ENCODE measurements at regions not wholly inside any gene's neighbourhood (a gene's known extent, or its start where the extent isn't known, plus 50 kb on each side); places are given as distances from the start of the nearest gene placed in this dataset.

DNA sequence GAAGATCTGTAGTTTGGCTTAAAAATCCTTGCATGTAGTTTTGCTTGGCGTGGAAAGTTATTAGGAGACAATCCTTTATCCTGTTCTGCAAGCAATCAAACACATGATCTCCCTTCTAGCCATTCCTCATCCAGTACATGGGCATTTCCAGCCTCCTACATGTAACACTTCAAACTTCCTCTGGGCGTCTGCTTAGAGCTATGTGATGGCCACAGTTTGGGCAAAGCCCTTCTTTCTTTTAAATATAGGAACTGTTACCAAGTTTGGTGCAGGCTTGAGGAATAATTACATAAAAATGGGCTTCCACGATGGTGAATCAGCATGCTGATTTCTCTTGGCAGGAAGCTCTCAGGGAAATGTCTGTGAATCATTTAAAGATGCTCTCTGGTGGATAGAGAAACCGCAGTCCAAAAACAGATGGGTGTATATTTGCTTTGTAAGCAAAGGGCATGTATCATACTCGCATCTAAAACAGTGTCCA is 176.9 kb upstream of the FMN2 start:
- Histone ChIP-seq H4K20me1 (ENCODE audit: control insufficient read depth, extremely low read depth, insufficient read depth, low read length) (no peaks in the 10 kb centered on the region), H3K9ac (ENCODE audit: control insufficient read depth, extremely low read depth, insufficient read depth, low read length) (no peak overlapping the region), H3K9me1 (ENCODE audit: control insufficient read depth, extremely low read depth, insufficient read depth, low read length) (no peaks in the 10 kb centered on the region), H3K27me3 (ENCODE audit: control insufficient read depth, extremely low read depth, insufficient read depth, low read length) (no peaks in the 10 kb centered on the region), H3K36me3 (ENCODE audit: control insufficient read depth in 2 of 2, extremely low read depth in 1 of 2, insufficient read depth in 2 of 2, low read length in 2 of 2) (no peaks in the 10 kb centered on the region), H3K27ac (ENCODE audit: control insufficient read depth, insufficient read depth, low read length) (no peak overlapping the region), H3K79me2 (ENCODE audit: control insufficient read depth, insufficient read depth, low read length) (no peaks in the 10 kb centered on the region), H3K4me3 (ENCODE audit: control insufficient read depth in 2 of 3, extremely low read depth in 1 of 3, insufficient read depth in 2 of 3, low read depth in 1 of 3, low read length in 3 of 3) (no peak overlapping the region), H2AFZ (ENCODE audit: control insufficient read depth, low read length) (no peak overlapping the region), H3K4me2 (ENCODE audit: control insufficient read depth, extremely low read depth, insufficient read depth, low read depth, low read length) (no peak overlapping the region), H3K9me3 (ENCODE audit: control insufficient read depth, low read depth, low read length) (no peaks in the 10 kb centered on the region), H3K4me1 (ENCODE audit: control insufficient read depth, extremely low read depth, insufficient read depth, low read length) (no peaks in the 10 kb centered on the region)
- no peak for FAIRE-seq
- dilution Hi-C loops (cut with MboI; ENCODE audit: extremely low pct_ligation_motif_present, low sequenced_read_pairs), result no loop called here
- TF ChIP-seq, protein P1, sequence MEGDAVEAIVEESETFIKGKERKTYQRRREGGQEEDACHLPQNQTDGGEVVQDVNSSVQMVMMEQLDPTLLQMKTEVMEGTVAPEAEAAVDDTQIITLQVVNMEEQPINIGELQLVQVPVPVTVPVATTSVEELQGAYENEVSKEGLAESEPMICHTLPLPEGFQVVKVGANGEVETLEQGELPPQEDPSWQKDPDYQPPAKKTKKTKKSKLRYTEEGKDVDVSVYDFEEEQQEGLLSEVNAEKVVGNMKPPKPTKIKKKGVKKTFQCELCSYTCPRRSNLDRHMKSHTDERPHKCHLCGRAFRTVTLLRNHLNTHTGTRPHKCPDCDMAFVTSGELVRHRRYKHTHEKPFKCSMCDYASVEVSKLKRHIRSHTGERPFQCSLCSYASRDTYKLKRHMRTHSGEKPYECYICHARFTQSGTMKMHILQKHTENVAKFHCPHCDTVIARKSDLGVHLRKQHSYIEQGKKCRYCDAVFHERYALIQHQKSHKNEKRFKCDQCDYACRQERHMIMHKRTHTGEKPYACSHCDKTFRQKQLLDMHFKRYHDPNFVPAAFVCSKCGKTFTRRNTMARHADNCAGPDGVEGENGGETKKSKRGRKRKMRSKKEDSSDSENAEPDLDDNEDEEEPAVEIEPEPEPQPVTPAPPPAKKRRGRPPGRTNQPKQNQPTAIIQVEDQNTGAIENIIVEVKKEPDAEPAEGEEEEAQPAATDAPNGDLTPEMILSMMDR (optimal IDR thresholded peaks at IDR 0.05 in 1 of 3, IDR thresholded peaks at IDR 0.05 in 1 of 3, conservative IDR thresholded peaks at IDR 0.05 in 1 of 3; ENCODE audit: extremely low read depth in 1 of 3, insufficient read depth in 2 of 3, low read length in 3 of 3), result no peak
- TF ChIP-seq EZH2 (IDR thresholded peaks at IDR 0.05; ENCODE audit: low read length), result no peak
- no peak for DNase-seq (ENCODE audit: low read depth, low spot score)

GRCh38 chr1:239918634-239919033 is 173.0 kb upstream of the FMN2 start:
- Histone ChIP-seq H3K36me3 (ENCODE audit: control insufficient read depth in 2 of 2, extremely low read depth in 1 of 2, insufficient read depth in 2 of 2, low read length in 2 of 2) (no peaks in the 10 kb centered on the region), H3K9ac (ENCODE audit: control insufficient read depth, extremely low read depth, insufficient read depth, low read length) (no peak overlapping the region), H3K79me2 (ENCODE audit: control insufficient read depth, insufficient read depth, low read length) (no peaks in the 10 kb centered on the region), H3K27me3 (ENCODE audit: control insufficient read depth, extremely low read depth, insufficient read depth, low read length) (no peaks in the 10 kb centered on the region), H3K4me3 (ENCODE audit: control insufficient read depth in 2 of 3, extremely low read depth in 1 of 3, insufficient read depth in 2 of 3, low read depth in 1 of 3, low read length in 3 of 3) (no peak overlapping the region), H3K27ac (ENCODE audit: control insufficient read depth, insufficient read depth, low read length) (no peak overlapping the region), H4K20me1 (ENCODE audit: control insufficient read depth, extremely low read depth, insufficient read depth, low read length) (no peaks in the 10 kb centered on the region), H2AFZ (ENCODE audit: control insufficient read depth, low read length) (no peak overlapping the region), H3K4me2 (ENCODE audit: control insufficient read depth, extremely low read depth, insufficient read depth, low read depth, low read length) (no peak overlapping the region), H3K9me3 (ENCODE audit: control insufficient read depth, low read depth, low read length) (no peaks in the 10 kb centered on the region), H3K4me1 (ENCODE audit: control insufficient read depth, extremely low read depth, insufficient read depth, low read length) (no peaks in the 10 kb centered on the region), H3K9me1 (ENCODE audit: control insufficient read depth, extremely low read depth, insufficient read depth, low read length) (no peaks in the 10 kb centered on the region)
- no peak for FAIRE-seq
- DNase-seq (ENCODE audit: low read depth, low spot score), result no peak
- dilution Hi-C loops (cut with MboI; ENCODE audit: extremely low pct_ligation_motif_present, low sequenced_read_pairs), result no loop called here
- TF ChIP-seq, protein P1 (optimal IDR thresholded peaks at IDR 0.05 in 1 of 3, IDR thresholded peaks at IDR 0.05 in 1 of 3, conservative IDR thresholded peaks at IDR 0.05 in 1 of 3; ENCODE audit: extremely low read depth in 1 of 3, insufficient read depth in 2 of 3, low read length in 3 of 3), result no peak
- TF ChIP-seq EZH2 (IDR thresholded peaks at IDR 0.05; ENCODE audit: low read length), result no peak

Data from keratinocyte (primary cell).